ENCODE measurements at regions not wholly inside any gene's neighbourhood (a gene's known extent, or its start where the extent isn't known, plus 50 kb on each side); places are given as distances from the start of the nearest gene placed in this dataset.

DNA sequence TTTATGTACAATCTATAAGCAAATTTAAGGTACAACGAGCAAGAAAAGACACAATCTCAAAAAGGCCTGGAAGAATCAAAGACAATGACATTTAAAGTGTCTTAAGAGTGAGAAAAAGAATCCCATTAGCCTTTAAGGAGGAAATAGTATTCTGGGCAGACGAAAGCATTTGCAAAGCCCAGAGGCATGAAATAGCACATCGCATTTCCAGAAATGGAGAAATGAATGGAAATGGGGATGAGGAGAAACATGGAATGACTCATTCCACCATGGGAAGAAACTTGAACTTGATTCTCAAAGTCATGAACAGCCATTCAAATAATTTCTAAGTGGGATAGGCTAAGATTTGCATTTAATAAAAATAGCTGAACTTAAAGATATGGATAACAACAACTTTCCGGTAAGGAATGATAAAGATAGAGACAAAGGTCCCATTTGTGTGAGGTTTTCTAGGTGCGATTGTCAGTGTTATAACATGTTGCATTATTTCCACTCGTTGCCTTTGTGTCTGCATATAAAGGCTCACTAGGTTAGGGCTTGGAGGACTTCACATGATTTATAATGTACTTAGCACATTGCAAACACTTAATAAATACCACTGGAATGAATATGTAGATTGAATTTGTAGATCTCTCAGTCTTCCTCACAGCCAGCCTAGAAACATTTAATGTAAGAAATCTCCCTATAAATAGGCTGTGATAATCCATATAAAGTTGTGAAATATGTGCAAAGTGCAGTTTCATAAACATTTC, 310.3 kb upstream of the KLF6 start:
- Histone ChIP-seq H3K27me3 (ENCODE audit: control insufficient read depth, low read length) (no peaks in the 10 kb centered on the region), H3K27ac (ENCODE audit: low read depth, low read length) (no peak overlapping the region), H3K4me1 (ENCODE audit: control insufficient read depth, low read length) (no peaks in the 10 kb centered on the region), H3K9me3 (ENCODE audit: control insufficient read depth, insufficient read depth, low read length) (no peaks in the 10 kb centered on the region), H3K4me3 (ENCODE audit: low read length) (no peak overlapping the region), H3K9me2 (replicated peaks; ENCODE audit: control insufficient read depth, low read length) (no peaks in the 10 kb centered on the region), H3F3A (ENCODE audit: control insufficient read depth, insufficient read depth) (no peaks in the 10 kb centered on the region), H3K36me3 (ENCODE audit: control insufficient read depth, low read length) (no peaks in the 10 kb centered on the region), H3K4me2 (ENCODE audit: low read length) (no peak overlapping the region), H4K20me1 (ENCODE audit: control insufficient read depth, insufficient read depth, low read depth, low read length) (no peaks in the 10 kb centered on the region), H3K79me2 (ENCODE audit: control insufficient read depth, low read length) (no peaks in the 10 kb centered on the region)
- TF ChIP-seq, protein P1, sequence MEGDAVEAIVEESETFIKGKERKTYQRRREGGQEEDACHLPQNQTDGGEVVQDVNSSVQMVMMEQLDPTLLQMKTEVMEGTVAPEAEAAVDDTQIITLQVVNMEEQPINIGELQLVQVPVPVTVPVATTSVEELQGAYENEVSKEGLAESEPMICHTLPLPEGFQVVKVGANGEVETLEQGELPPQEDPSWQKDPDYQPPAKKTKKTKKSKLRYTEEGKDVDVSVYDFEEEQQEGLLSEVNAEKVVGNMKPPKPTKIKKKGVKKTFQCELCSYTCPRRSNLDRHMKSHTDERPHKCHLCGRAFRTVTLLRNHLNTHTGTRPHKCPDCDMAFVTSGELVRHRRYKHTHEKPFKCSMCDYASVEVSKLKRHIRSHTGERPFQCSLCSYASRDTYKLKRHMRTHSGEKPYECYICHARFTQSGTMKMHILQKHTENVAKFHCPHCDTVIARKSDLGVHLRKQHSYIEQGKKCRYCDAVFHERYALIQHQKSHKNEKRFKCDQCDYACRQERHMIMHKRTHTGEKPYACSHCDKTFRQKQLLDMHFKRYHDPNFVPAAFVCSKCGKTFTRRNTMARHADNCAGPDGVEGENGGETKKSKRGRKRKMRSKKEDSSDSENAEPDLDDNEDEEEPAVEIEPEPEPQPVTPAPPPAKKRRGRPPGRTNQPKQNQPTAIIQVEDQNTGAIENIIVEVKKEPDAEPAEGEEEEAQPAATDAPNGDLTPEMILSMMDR (IDR thresholded peaks at IDR 0.05; ENCODE audit: low read depth, low read length, poor library complexity, severe bottlenecking): no peak
- TF ChIP-seq EZH2phosphoT487 (IDR thresholded peaks at IDR 0.05; ENCODE audit: borderline replicate concordance, low read length): no peak

DNA sequence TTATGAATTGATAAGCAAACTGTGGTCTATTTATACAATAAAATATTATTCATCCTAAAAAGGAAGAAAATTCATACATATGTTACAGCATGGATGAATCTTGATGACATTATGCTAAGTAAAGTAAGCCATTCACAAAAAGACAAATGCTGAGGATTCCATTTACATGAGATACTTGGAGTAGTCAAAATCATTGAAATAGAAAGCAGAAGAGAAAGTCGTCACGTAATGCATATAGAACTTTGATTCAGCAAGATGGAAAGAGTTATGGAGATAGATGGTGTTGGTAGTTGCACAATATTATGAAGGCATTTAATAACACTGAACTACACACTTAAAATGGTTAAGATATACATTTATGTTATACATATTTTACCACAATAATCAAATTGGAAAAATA, 309.7 kb upstream of the KLF6 start:
- TF ChIP-seq, protein P1 (IDR thresholded peaks at IDR 0.05; ENCODE audit: low read depth, low read length, poor library complexity, severe bottlenecking): no peak
- no peak for TF ChIP-seq EZH2phosphoT487 (IDR thresholded peaks at IDR 0.05; ENCODE audit: borderline replicate concordance, low read length)
- H3F3A ChIP-seq (ENCODE audit: control insufficient read depth, insufficient read depth): no peaks in the 10 kb centered on the region
- no peaks in the 10 kb centered on the region for H3K36me3 ChIP-seq (ENCODE audit: control insufficient read depth, low read length)
- no peaks in the 10 kb centered on the region for H3K79me2 ChIP-seq (ENCODE audit: control insufficient read depth, low read length)
- no peak overlapping the region for H3K27ac ChIP-seq (ENCODE audit: low read depth, low read length)
- no peak overlapping the region for H3K4me3 ChIP-seq (ENCODE audit: low read length)
- H3K4me2 ChIP-seq (ENCODE audit: low read length): no peak overlapping the region
- no peaks in the 10 kb centered on the region for H3K9me2 ChIP-seq (replicated peaks; ENCODE audit: control insufficient read depth, low read length)
- no peaks in the 10 kb centered on the region for H4K20me1 ChIP-seq (ENCODE audit: control insufficient read depth, insufficient read depth, low read depth, low read length)
- H3K27me3 ChIP-seq (ENCODE audit: control insufficient read depth, low read length): no peaks in the 10 kb centered on the region
- H3K9me3 ChIP-seq (ENCODE audit: control insufficient read depth, insufficient read depth, low read length): no peaks in the 10 kb centered on the region
- no peaks in the 10 kb centered on the region for H3K4me1 ChIP-seq (ENCODE audit: control insufficient read depth, low read length)

GRCh38 chr10:4093438-4093837, 308.4 kb upstream of the KLF6 start:
- H3F3A ChIP-seq (ENCODE audit: control insufficient read depth, insufficient read depth): no peaks in the 10 kb centered on the region
- H3K4me3 ChIP-seq (ENCODE audit: low read length): no peak overlapping the region
- TF ChIP-seq EZH2phosphoT487 (IDR thresholded peaks at IDR 0.05; ENCODE audit: borderline replicate concordance, low read length): no peak
- TF ChIP-seq, protein P1 (IDR thresholded peaks at IDR 0.05; ENCODE audit: low read depth, low read length, poor library complexity, severe bottlenecking): no peak
- H3K4me2 ChIP-seq (ENCODE audit: low read length): no peak overlapping the region
- no peaks in the 10 kb centered on the region for H3K79me2 ChIP-seq (ENCODE audit: control insufficient read depth, low read length)
- H3K9me2 ChIP-seq (replicated peaks; ENCODE audit: control insufficient read depth, low read length): no peaks in the 10 kb centered on the region
- no peaks in the 10 kb centered on the region for H4K20me1 ChIP-seq (ENCODE audit: control insufficient read depth, insufficient read depth, low read depth, low read length)
- H3K4me1 ChIP-seq (ENCODE audit: control insufficient read depth, low read length): no peaks in the 10 kb centered on the region
- H3K27me3 ChIP-seq (ENCODE audit: control insufficient read depth, low read length): no peaks in the 10 kb centered on the region
- H3K27ac ChIP-seq (ENCODE audit: low read depth, low read length): no peak overlapping the region
- no peaks in the 10 kb centered on the region for H3K36me3 ChIP-seq (ENCODE audit: control insufficient read depth, low read length)
- no peaks in the 10 kb centered on the region for H3K9me3 ChIP-seq (ENCODE audit: control insufficient read depth, insufficient read depth, low read length)
